AG04449 (cell line): ENCODE measurements at regions not wholly inside any gene's neighbourhood (a gene's known extent, or its start where the extent isn't known, plus 50 kb on each side); places are given as distances from the start of the nearest gene placed in this dataset.

ENCODE experiments used
- CTCF ChIA-PET: fragments of 350-600 bp; formaldehyde crosslinking; extraction: SDS; loops from one replicate; lab custom pipeline; 2021; ENCODE audit warnings: antibody characterized with exemption; lab: Yijun Ruan, JAX
- POLR2A ChIA-PET: fragments of 400-600, 350-600 bp; formaldehyde crosslinking; extraction: SDS; loops from one replicate; lab custom pipeline; 2020; ENCODE audit warnings: antibody characterized with exemption, inconsistent platforms; lab: Yijun Ruan, JAX
- DNase-seq: peaks from one replicate; pipeline ENCODE4 v3.0.0-alpha.2; 2010; ENCODE audit warnings: low read depth, low spot score
- H3K4me3 ChIP-seq: 2 replicates; pipeline ENCODE4 v1.5.1; 2011; ENCODE audit warnings: low read depth, mild to moderate bottlenecking, control low read depth, low read length
- TF ChIP-seq, protein P1 (sequence below): IDR thresholded peaks from one replicate; pipeline ENCODE4 v1.5.1; 2011; ENCODE audit warnings: mild to moderate bottlenecking, moderate library complexity, low read length, control low read depth, inconsistent platforms; ENCODE audit not compliant: insufficient read depth; ENCODE audit errors: missing control alignments

DNA sequence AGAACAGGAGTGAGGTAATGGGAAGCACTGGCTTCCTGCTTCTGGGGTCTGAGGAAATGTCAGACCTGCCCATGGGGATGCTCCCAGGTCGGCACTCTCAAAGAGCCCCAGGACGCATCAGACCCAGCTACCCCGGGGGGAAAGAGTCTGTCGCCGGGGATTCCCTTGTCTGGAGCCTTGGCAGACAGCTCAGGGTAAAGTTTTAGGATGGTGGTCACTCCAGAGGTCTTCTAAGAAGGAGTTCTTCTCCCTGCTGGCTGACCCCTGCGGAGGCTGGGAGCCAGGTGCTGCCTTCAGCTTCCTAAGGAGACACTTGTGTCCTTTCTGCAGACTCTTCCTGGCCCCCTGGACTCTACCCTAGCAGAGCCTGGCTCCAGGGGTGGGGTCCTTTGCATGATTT, 61.9 kb upstream of the PSEN2 start:
- TF ChIP-seq, protein P1, sequence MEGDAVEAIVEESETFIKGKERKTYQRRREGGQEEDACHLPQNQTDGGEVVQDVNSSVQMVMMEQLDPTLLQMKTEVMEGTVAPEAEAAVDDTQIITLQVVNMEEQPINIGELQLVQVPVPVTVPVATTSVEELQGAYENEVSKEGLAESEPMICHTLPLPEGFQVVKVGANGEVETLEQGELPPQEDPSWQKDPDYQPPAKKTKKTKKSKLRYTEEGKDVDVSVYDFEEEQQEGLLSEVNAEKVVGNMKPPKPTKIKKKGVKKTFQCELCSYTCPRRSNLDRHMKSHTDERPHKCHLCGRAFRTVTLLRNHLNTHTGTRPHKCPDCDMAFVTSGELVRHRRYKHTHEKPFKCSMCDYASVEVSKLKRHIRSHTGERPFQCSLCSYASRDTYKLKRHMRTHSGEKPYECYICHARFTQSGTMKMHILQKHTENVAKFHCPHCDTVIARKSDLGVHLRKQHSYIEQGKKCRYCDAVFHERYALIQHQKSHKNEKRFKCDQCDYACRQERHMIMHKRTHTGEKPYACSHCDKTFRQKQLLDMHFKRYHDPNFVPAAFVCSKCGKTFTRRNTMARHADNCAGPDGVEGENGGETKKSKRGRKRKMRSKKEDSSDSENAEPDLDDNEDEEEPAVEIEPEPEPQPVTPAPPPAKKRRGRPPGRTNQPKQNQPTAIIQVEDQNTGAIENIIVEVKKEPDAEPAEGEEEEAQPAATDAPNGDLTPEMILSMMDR, result no peak
- ChIA-PET POLR2A (no interaction called here), CTCF (no interaction called here)
- DNase-seq, result no peak
- no peak overlapping the region for H3K4me3 ChIP-seq

DNA sequence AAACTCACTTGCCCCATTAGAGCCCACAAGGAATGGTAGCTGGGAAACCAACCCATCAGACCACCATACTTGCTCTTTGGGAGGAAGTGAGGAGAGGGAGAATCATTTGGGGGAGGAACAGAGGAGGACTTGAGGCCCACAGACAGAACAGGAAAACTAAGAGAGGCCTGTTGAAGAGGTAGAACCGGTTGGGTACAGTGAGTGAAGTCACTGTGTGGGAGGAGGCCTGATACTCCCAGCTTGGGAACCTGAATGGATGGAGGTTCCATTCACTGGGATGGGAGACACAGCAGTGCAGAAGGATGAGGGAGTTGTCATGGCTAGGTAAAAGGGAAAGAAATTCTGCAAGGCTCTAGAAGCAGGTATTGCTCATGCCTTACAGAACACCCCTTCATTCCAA, 63.4 kb upstream of the PSEN2 start:
- ChIA-PET POLR2A (no interaction called here), CTCF (no interaction called here)
- TF ChIP-seq, protein P1, result no peak
- DNase-seq, result no peak
- no peak overlapping the region for H3K4me3 ChIP-seq

DNA sequence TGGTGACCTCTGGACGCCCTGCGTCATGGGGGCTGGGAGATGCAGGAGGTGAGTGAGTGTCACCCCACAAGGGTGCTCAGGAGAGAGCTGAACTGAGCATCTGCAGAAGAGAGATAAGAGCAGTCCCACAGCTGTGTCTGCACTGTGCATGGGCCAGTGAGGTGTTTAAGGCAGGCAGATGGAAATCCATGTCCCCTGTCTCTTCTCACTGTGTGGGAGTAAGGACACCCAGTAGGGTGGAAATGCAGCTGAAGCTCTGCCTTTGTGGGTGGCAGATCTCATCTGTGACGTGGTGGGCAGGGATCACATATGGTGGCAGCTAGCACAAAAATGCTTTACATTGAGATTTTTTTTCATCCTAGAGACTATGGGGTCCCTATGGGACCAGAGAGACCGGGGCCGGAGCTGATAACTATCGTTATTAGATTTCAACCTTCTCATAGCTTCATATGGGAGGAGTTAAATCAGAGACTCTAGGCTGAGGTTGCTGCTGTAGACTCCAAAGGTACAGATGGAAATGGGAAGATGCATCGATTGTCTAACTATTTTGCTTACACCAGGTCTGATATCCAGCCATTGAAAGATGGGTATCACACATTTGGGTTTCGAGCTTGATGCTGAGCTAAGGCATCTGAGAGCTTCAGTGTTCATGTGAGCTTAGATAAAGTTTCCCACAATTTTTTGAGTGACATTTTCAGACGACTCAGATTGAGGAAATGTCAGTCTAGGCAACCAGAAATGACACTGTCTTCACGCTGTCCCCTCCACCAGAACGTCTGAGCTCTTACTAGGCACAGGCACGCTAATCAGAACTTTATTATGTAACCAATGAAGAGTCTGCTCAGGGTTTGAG, 65.3 kb upstream of the PSEN2 start:
- TF ChIP-seq, protein P1, result no peak
- POLR2A ChIA-PET, result no interaction called here
- no peak overlapping the region for H3K4me3 ChIP-seq
- CTCF ChIA-PET, result interaction anchor here (0.9 kb wide), 1 partner anchor 11 kb away, joined by 3 read pairs; no protein-coding TSS in a partner anchor
- no peak for DNase-seq

DNA sequence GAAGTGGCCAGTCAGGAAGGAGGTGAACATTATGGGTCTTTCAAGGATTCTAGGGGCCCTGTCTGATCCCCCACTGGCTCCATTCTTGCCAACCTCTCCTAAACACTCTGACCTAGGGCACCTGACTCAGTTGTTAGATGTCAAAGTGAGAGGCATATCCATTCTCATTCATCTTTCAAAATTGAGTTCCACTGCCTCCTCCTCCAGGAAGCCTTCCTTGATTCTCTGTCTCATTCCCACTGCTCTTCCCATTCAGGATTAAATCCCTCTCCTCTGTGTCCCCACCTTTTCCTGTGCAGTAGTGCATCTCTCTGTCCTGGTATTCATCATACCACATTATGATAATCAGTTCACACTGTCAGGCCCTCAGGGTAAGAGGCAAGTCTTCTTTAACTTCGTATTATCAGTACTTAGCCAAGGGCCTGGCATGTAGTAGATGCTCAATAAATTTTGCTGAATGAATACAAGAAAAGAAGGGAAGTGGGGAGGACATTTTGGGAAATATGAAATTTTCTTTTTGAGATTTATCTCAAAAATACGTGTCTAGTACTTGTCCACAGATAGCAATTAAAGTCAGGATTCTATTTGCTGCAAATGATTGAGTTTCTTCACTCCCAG, 61.8 kb upstream of the ITPKB start:
- DNase-seq, result no peak
- CTCF ChIA-PET, result interaction anchor here (0.7 kb wide), 1 partner anchor 26 kb away, joined by 4 read pairs; no protein-coding TSS in a partner anchor
- no peak overlapping the region for H3K4me3 ChIP-seq
- TF ChIP-seq, protein P1, result no peak
- POLR2A ChIA-PET, result no interaction called here

DNA sequence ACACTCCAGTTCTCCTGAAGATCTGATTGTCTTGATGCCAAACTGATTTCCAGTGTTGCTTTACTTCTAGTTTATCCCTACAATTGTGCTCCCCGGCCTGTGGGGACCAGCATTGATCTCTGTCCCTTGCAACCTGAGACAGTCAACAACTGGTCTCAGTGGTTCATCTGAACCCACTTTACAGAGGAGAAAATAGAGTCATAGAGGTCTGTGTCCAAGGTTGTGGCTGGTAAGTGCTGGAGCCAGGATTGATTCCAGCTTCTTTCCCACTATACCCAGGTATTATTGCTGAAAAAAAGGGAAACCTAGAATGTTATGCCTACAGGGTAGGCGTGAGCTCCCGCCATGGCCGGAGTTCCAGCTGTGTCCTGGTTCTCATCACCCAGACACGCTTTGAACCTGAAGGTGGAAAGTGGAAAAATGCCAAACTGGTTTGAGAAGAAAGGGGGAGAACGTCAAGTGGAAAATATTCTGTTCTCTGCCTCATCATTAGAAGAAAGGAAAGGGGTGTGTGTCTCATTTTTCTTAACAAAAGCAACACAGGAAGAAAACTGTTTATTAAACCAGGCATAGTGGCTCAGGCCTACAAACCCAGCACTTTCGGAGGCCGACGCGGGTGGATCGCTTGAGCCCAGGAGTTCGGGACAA, 60.7 kb upstream of the ITPKB start:
- POLR2A ChIA-PET, result no interaction called here
- CTCF ChIA-PET, result no interaction called here

More for the DNA sequence above, 60.7 kb upstream of the ITPKB start:
- DNase-seq, result no peak
- no peak overlapping the region for H3K4me3 ChIP-seq
- TF ChIP-seq, protein P1, result no peak
